WTC11 (cell line): ENCODE measurements at regions not wholly inside any gene's neighbourhood (a gene's known extent, or its start where the extent isn't known, plus 50 kb on each side); places are given as distances from the start of the nearest gene placed in this dataset.

ENCODE experiments used
- ATF6 ChIP-seq: sonication (generic); formaldehyde crosslinking; IDR thresholded peaks from 2 replicates; pipeline ENCODE4 v1.8.1; 2023; ENCODE audit warnings: mild to moderate bottlenecking, missing genetic modification reagents
- CBFB ChIP-seq: sonication (generic); formaldehyde crosslinking; IDR thresholded peaks from 2 replicates; pipeline ENCODE4 v1.8.1; 2022; ENCODE audit warnings: mild to moderate bottlenecking, low read depth, missing genetic modification reagents
- CTCF ChIP-seq: fragments of 200-600 bp; IDR thresholded peaks from 2 replicates; pipeline ENCODE4 v1.8.0; 2022; ENCODE audit warnings: antibody characterized with exemption
- ESRRA ChIP-seq: sonication (generic); formaldehyde crosslinking; IDR thresholded peaks from 2 replicates; pipeline ENCODE4 v1.8.1; 2022; ENCODE audit warnings: mild to moderate bottlenecking, missing genetic modification reagents, borderline replicate concordance
- IRF2 ChIP-seq: sonication (generic); formaldehyde crosslinking; IDR thresholded peaks from 2 replicates; pipeline ENCODE4 v1.8.0; 2022; ENCODE audit warnings: low read depth, missing genetic modification reagents, borderline replicate concordance
- NFYB ChIP-seq: sonication (generic); formaldehyde crosslinking; conservative IDR thresholded peaks from 2 replicates; pipeline ENCODE4 v1.8.0; 2022; ENCODE audit warnings: low read depth, missing genetic modification reagents
- PRRX2 ChIP-seq: fragments of 250-450 bp; sonication (Bioruptor Pico); IDR thresholded peaks from 2 replicates; pipeline ENCODE4 v1.8.0; 2021; ENCODE audit warnings: mild to moderate bottlenecking
- ZNF121 ChIP-seq: sonication (generic); formaldehyde crosslinking; IDR thresholded peaks from 2 replicates; pipeline ENCODE4 v1.8.0; 2023; ENCODE audit warnings: missing genetic modification reagents
- ZNF232 ChIP-seq: sonication (generic); formaldehyde crosslinking; IDR thresholded peaks from 2 replicates; pipeline ENCODE4 v1.8.0; 2022; ENCODE audit warnings: mild to moderate bottlenecking, missing genetic modification reagents
- ZNF532 ChIP-seq: fragments of 250-450 bp; sonication (Bioruptor Pico); IDR thresholded peaks from 2 replicates; pipeline ENCODE4 v1.9.0; 2021; ENCODE audit warnings: mild to moderate bottlenecking, borderline replicate concordance

GRCh38 chr6:156279261-156279969 lies 497.8 kb upstream of the ARID1B start:
- TF ChIP-seq IRF2 (CRISPR knock-in tag): no peak
- no peak for TF ChIP-seq ESRRA (CRISPR knock-in tag)
- no peak for TF ChIP-seq CTCF
- TF ChIP-seq ZNF232 (CRISPR knock-in tag): no peak
- TF ChIP-seq ZNF121: no peak
- no peak for TF ChIP-seq PRRX2 (CRISPR knock-in tag)
- no peak for TF ChIP-seq ZNF532
- no peak for TF ChIP-seq CBFB (CRISPR knock-in tag)
- TF ChIP-seq NFYB (CRISPR knock-in tag): no peak
- no peak for TF ChIP-seq ATF6 (CRISPR knock-in tag)
